GM12891 (cell line): ENCODE measurements at regions not wholly inside any gene's neighbourhood (a gene's known extent, or its start where the extent isn't known, plus 50 kb on each side); places are given as distances from the start of the nearest gene placed in this dataset.

Experiments used
- DNase-seq: peaks from one replicate; pipeline ENCODE4 v3.0.0; 2011; ENCODE audit warnings: low spot score; ENCODE audit not compliant: insufficient read length
- FAIRE-seq: peaks from 2 replicates; lab custom pipeline; 2011; peaks lifted over from hg19 to GRCh38; lab: Jason Lieb, UNC
- PAX5 ChIP-seq: IDR thresholded peaks from 2 replicates; pipeline ENCODE4 v1.6.1; 2011; ENCODE audit warnings: low read length, moderate library complexity, mild to moderate bottlenecking; ENCODE audit not compliant: insufficient read depth, severe bottlenecking
- POLR2A ChIP-seq: IDR thresholded peaks from 2 replicates; pipeline ENCODE4 v1.6.1; 2011; ENCODE audit warnings: low read depth, low read length, control low read depth
- POLR2AphosphoS5 ChIP-seq: IDR thresholded peaks from 2 replicates; pipeline ENCODE4 v1.6.1; 2011; ENCODE audit warnings: low read depth, low read length, control low read depth
- POU2F2 ChIP-seq: IDR thresholded peaks from 2 replicates; pipeline ENCODE4 v1.6.1; 2011; ENCODE audit warnings: low read depth, mild to moderate bottlenecking, control low read depth, low read length, moderate library complexity
- SPI1 ChIP-seq: IDR thresholded peaks from 2 replicates; pipeline ENCODE4 v1.6.1; 2011; ENCODE audit warnings: low read depth, low read length, control low read depth
- TAF1 ChIP-seq: IDR thresholded peaks from 2 replicates; pipeline ENCODE4 v1.6.1; 2011; ENCODE audit warnings: low read depth, low read length, control low read depth

DNA sequence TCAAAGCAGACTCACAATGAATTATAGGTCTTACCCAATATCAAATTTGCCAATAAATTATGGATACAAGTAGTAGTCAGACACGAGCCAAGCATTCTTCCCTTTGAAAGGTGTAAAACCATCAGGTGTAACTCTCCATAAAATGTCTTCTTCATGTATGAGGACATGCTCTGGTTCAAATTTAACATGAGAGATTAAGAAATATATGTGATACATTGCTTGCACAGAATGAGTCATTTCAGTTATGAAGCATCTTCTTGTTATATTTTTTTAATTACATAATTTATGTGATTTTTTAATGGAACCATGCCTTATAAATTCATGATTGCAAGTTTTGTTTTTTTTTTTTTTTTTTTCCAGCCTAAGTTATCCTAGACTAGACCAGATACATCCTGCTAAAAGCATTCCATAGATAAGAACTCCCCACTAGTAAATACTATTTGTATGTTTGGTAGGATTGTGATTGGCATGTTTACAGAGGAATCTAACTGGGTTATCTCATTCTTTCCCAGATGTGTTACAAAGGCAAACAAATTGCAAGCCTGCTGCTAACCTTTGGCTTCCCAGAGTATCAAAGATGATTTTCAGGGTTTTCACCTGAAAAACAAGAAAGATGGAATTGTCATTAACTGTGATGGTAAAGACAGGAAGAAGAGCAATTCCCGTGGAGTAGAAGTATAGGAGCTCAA, 621.9 kb downstream of the XIRP2 start:
- FAIRE-seq: no peak
- DNase-seq: no peak
- TF ChIP-seq PAX5: no peak
- TF ChIP-seq POLR2A: no peak
- TF ChIP-seq POLR2AphosphoS5: no peak

DNA sequence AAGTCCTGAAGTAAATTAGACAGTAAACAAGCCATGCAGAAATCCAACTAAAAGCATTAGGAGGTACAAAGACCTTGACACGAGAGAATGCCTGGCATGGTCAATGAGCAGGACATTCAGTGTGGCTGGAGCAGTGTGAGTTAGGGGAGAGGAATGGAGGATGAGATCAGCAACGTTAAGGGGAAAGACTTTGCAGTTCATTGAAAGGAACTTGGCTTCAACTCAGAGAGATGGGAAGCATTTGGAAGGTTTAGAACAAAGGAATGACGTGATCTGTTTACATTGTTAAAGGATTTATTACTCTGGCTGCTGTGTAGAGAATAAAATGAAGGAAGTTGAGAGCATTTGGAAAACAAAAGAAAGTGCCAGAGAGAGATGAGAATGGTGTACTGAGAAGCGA, 621.3 kb downstream of the XIRP2 start:
- no peak for TF ChIP-seq POLR2A
- TF ChIP-seq POU2F2: no peak
- no peak for TF ChIP-seq TAF1
- no peak for TF ChIP-seq POLR2AphosphoS5
- no peak for TF ChIP-seq PAX5
- TF ChIP-seq SPI1: no peak
- no peak for DNase-seq
- no peak for FAIRE-seq

DNA sequence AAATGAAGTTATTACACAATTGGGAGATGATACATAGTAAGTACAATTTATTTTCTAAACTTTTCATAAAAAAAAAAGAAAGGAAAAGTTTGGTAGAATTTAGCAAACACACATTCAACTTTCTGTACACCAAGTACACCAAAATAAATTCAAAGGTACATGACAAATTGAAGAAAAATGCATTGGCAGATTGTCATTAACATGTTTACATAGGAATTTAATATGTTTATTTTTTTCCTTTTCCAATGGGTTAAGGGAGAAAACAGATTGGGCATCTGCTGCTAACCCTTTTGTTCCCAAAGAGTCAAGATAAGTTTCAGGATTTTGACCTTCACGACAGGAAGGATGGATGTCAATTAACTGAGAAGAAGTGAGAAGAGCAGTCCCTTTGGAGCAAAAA, 620.4 kb downstream of the XIRP2 start:
- DNase-seq: no peak
- TF ChIP-seq PAX5 (no peak), POLR2A (no peak), POU2F2 (no peak), TAF1 (no peak), SPI1 (no peak), POLR2AphosphoS5 (no peak)
- no peak for FAIRE-seq

DNA sequence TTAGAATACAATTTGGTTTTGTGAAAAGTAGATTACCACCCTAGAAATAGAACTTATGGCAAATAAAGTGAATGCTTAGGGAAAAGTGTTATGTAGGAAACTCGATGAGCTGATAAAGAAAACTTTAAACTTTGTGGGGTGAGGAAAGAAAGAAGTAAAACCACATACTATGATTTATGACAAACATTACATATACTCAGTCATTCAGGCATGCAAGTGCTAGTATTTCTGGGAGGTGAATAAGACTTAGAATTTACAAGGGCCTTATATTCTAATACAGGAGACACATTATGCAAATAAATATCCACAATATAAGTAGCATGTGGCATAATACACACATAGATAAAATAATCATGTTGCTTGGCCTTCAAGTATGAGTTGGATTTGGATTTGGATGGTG, 618.1 kb downstream of the XIRP2 start:
- DNase-seq (no peak), FAIRE-seq (no peak)
- no peak for TF ChIP-seq SPI1
- no peak for TF ChIP-seq POU2F2
- TF ChIP-seq TAF1: no peak
- no peak for TF ChIP-seq PAX5
- no peak for TF ChIP-seq POLR2A
- TF ChIP-seq POLR2AphosphoS5: no peak

DNA sequence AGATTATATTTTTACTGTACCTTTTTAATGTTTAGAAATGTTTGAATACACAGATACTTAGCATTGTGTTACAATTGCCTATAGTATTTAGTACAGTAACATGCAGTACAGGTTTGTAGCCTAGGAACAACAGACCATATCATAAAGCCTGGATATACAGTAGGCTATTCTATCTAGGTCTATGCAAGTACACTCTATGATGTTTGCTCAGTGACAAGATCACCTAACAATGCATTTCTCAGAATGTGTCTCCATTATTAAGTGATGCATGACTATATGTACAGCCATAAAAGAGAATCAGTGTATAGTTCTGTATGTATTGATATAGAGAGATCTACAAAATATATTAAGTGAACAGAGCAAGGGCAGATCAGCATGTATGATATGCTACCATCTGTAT, 616.4 kb downstream of the XIRP2 start:
- no peak for TF ChIP-seq POLR2A
- DNase-seq: no peak
- no peak for FAIRE-seq

DNA sequence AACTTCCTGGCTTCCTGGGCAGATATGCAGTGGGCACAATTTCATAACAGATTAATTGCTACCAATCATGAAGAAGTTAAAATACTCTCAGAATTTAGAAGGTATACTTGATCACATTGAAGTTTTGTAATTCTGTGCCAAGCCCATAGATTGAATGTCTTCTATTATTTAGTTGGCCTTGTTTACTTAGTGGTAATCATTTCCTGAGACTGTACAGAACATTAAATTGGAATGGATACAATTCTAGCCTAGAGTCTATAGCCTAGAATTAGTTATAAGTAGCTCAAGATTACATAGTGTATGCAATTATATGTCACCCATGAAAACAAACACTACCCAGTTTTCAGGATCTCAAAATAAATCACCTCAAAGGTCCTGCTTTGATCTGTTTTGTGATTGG, 615.8 kb downstream of the XIRP2 start:
- FAIRE-seq: no peak
- no peak for DNase-seq

DNA sequence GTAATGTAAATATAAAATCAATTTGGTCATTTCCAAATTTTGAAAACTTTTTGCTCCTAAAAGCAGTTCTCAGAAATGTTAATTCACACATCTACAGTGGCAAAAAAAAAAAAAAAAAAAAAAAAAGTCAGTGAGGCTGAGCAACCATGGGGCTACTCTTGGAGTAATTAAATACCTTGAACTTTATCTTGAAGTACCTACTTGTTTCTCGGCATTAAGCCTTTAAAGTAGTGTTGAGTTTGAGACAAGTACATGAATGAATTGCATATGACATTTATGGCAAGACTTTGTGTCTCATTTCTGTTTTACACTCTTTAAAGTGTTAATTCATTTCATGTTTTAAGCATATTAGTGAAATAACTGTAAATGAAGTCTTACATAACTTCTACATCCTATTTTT, 613.3 kb downstream of the XIRP2 start:
- FAIRE-seq (no peak), DNase-seq (no peak)
- TF ChIP-seq POLR2AphosphoS5: no peak
- no peak for TF ChIP-seq TAF1
- no peak for TF ChIP-seq POLR2A
- TF ChIP-seq SPI1: no peak
- TF ChIP-seq PAX5: no peak
- TF ChIP-seq POU2F2: no peak

More for the DNA sequence above, 615.8 kb downstream of the XIRP2 start:
- TF ChIP-seq PAX5: no peak
- TF ChIP-seq TAF1: no peak
- no peak for TF ChIP-seq POU2F2
- TF ChIP-seq SPI1: no peak
- TF ChIP-seq POLR2A: no peak

DNA sequence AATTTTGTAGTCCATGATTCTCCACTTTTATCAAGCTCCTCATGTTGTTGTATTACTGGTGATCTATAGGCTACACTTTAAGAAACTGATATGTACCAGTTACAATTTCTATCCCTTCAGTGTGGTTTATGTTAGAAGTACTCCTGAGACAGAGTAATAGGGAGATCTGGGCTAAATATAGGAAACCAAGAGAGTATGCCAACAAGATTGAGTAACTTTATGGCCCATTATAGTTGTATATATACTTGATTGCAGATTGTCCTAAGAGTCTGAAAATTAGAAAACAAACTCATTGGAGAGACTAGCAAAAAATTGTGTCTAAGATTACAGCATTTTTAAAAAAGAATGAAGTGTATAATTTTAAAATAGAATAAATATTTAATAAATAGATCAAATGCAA, 605.6 kb downstream of the XIRP2 start:
- no peak for TF ChIP-seq POLR2A
- no peak for TF ChIP-seq POLR2AphosphoS5
- TF ChIP-seq POU2F2: no peak
- TF ChIP-seq TAF1: no peak
- TF ChIP-seq PAX5: no peak
- no peak for TF ChIP-seq SPI1
- DNase-seq (no peak), FAIRE-seq (no peak)

DNA sequence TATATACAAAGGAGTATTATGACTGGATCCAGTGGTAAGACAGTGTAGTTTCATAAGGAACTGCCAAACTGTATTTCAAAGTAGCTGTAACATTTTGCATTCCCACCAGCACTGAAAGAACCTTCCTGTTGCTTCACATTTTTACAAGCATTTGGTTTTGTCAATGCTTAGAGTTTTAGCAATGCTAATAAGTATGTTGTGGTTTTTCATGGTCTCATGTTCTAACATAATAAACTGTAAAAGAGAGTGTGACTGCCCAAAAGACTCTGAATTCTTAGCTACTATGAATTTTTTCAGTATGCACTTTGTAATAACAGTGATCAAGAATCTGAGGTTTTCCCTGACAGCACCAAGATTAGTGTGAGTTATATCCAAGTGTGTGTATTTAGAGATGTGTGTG, 604.2 kb downstream of the XIRP2 start:
- TF ChIP-seq POLR2A: no peak
- no peak for TF ChIP-seq POLR2AphosphoS5
- no peak for TF ChIP-seq SPI1
- no peak for TF ChIP-seq PAX5
- TF ChIP-seq POU2F2: no peak
- no peak for TF ChIP-seq TAF1
- DNase-seq (no peak), FAIRE-seq (no peak)

DNA sequence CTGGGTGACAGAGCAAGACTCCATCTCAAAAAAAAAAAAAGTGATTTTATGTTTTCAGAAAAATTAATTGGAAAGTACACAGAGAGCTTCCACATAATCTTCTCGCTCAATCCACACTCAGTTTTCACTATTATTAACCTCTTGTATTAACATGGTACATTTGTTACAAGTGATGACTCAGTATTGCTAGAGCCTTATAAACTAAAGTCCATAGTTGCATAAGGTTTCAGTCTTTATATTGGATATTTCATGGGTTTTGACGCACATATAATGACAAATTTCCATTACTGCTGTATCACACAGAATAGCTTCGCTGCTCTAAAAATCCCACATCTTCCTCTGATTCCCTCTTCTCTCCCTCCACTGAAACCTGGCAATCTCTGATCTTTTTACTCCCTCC, 603.5 kb downstream of the XIRP2 start:
- DNase-seq (no peak), FAIRE-seq (no peak)
- TF ChIP-seq POU2F2: no peak
- TF ChIP-seq SPI1: no peak
- no peak for TF ChIP-seq PAX5
- TF ChIP-seq POLR2AphosphoS5: no peak
- no peak for TF ChIP-seq POLR2A
- no peak for TF ChIP-seq TAF1
